HG02884 (cell line): ENCODE measurements at regions not wholly inside any gene's neighbourhood (a gene's known extent, or its start where the extent isn't known, plus 50 kb on each side); places are given as distances from the start of the nearest gene placed in this dataset.
A peak's percentile ranks its signal among the peaks of the same experiment; 100 is the strongest.

ENCODE experiments used
- ATAC-seq: cut with Tn5 transposase; IDR thresholded peaks from one replicate; pipeline ENCODE4 v1.9.1; 2021; ENCODE audit warnings: mild to moderate bottlenecking, moderate library complexity; ENCODE audit not compliant: unreplicated experiment

DNA sequence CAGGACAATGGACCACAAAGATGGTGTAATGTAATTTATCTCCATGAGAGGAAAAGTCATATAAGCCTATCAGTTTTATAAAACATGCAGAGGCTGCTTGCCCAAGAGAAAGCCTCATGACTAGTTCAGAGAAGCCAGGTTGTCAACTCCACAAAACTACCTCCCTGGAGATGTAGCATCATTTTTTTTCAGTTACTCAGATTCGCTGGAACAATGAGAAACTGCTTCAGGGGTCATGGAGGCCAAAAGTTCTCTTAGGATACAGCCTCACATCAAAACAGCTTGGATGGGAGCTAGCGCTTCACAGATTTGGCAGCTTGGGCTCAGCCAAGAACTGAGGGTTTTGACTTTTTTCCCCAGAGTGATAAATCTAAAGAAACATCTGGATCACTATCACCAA lies 263.5 kb downstream of the INSIG2 start:
- no peak for ATAC-seq

DNA sequence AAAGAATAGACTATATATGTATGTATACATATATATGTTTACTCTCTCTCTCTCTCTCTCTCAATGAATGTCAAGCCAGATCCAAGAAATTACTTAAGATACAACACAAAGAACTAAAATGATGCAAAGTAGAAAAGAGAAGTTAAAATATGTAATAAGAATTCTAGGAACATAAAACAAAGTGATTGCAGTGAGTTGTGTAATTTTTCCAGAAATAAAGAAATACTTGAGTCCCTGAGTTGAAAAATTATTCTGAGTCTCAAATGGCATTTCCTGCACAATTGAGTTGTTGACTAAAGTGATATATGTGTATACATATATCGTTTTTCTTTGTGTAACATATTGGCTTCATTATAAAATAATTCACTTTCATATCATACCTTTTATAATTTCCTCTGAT lies 262.4 kb downstream of the INSIG2 start:
- no peak for ATAC-seq

DNA sequence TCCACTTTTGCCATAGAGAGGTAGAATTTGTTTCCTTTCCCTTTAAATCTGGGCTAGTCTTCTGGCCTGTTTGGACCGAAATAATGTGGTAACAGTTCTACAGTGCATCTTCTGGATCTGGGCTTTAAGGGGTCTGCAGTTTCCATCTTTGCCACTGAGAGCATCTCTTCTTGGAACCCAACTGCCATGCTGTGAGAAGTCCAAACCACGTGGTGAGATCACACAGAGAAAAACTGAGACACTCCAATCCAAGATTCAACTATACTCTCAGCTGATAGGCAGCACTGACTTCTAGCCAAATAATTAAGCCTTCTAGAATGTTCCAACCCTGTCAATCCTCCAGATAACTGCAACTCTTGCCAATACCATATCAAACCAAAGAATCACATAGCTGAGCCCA lies 261.1 kb downstream of the INSIG2 start:
- no peak for ATAC-seq

DNA sequence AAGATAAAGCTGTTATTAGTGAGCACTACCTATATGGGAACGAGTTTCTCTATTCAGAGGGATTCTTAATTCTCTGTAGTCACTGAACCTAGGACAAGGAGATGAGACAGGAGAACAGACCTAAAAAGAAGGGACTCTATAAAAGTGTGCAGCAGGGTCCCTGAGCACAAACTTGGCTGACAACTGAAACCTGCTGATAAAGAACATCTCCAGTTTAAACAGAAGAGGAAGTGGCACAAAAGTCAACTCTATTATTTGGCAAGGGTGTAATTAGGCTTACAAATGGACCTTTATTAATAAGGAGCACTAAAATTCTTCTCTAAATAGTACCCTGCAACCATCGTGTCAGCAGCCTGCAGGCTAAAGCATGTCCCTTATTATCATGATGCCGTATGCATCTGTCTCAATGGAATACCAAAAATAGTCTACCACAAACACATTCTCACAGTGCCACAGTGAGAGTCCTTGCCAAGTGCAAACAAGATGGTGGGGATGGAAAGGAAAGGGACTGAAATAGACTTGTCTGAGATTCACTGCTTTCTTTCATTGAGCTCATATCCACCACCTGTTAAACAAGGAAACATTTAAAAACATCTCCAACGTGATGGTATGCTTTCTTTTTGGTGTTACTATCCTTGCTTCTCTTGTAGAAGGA lies 260.2 kb downstream of the INSIG2 start:
- no peak for ATAC-seq

DNA sequence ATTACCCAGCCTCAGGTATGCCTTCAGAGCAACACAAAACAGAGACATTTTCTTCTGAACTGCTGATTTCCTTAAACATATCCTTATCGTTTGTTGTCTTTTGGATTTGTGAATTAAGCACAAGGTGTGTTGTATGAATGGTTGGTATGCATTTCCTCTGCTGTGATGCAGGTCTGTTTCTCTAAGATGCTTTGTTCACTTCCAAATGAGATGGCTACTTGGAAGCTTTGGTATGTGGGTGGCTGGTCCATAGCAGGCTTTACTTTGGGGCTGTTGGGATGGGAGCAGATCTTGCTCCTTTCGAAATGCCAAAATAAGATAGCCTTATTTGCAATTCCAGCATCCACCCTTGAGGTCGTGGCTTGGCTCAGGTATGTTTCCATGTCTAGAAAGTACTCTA lies 257.2 kb downstream of the INSIG2 start:
- ATAC-seq, result no peak

DNA sequence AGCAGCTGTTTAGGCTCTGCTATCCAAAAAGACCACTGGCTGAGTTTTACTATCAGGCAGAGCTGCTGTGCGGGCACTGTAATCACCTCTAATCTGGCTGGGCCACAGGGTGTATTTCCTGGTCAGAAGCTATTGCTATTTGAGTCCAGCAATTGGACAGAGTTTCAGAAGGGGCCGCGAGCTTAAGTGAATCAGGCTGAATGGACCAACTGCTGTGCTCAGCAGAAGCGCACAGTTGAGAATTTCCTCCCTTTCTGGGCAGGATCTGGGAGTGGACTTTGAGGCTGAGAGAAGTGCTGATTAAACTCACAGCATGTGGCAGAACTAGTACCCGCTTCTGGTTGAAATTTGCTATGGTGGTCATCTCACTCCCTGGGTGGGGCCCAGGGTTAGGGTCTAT lies 251.8 kb downstream of the INSIG2 start:
- no peak for ATAC-seq

DNA sequence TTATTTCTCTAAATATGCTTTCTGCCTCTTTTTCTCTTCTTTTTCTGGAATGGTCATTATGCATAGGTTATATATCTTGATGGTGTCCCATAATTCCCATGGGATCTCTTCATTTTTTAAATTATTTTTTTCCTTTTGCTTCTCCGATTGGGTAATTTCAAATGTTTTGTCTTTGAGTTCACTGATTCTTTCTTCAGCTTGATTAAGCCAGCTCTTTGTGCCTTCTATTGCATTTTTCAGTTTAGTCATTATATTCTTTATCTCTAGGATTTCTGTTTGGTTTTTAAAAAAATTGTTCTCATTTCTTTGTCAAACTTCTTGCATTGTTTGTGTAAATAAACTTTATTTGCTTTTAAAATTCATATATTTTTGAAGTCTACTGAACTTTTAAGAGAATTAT lies 251.1 kb downstream of the INSIG2 start:
- ATAC-seq, result no peak

DNA sequence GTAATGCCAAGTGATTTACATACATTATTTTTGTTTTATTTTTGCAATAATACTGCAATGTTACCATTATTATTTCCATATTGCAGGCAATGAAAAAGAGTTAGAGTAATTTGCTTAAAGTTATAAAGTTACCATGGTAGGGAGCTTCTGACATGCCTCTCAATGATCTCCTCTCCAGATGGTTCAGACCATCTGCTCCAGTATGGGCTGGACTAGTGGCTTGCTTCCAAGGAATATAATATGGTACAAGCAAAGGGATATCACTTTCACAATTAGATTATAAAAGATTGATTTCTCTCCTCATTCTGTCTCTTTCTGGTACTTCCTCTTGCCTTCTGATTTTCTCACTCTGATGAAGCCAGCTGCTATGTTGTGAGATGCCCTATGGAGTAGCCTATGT lies 245.4 kb downstream of the INSIG2 start:
- ATAC-seq, result no peak

DNA sequence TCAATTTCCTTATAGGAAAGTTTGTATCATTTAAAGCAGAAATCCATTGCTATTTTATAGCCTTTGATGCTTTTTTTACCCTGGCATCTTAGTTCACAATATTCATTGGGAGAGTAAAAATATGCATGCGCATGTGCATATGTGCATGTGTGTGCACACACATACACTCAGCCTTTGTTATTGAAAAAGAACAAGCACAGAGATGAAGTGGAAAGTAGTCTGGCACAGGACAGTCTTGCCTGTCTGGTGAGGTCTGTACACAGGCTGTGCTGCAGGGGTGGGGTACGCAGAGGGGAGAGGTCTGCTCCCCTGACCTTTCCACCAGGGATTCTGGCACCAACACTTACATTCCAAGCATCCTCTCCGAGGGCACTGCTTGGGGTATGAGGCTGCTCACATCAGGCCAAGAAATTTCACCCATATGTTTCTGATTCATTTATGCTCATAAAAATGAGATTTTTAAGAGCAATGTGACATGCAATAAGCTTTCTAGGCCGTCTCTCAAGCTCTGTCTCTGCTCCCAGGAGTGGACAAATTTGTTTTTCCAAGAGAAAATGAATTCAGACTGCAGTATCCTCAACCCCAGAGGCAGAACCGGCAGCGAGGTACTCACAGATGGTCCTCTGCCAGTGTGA lies 237.2 kb downstream of the INSIG2 start:
- ATAC-seq, result no peak

DNA sequence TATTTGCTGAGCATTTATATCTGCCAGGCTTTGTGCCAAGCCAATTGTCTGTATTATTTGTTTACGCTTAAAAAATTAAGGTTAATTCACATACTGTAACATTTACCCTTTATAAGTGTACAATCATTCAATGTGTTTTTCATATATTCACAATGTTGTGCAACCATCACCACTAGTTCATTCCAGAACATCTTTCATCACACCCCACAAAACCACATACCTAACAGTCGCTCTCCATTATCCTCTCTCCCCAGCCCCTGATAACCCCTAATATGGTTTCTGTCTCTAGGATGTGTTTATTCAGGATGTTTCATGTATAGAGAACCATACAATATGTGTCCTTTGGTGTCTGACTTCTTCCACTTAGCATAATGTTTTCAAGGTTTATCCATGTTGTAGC lies 234.1 kb downstream of the INSIG2 start:
- ATAC-seq, result no peak

DNA sequence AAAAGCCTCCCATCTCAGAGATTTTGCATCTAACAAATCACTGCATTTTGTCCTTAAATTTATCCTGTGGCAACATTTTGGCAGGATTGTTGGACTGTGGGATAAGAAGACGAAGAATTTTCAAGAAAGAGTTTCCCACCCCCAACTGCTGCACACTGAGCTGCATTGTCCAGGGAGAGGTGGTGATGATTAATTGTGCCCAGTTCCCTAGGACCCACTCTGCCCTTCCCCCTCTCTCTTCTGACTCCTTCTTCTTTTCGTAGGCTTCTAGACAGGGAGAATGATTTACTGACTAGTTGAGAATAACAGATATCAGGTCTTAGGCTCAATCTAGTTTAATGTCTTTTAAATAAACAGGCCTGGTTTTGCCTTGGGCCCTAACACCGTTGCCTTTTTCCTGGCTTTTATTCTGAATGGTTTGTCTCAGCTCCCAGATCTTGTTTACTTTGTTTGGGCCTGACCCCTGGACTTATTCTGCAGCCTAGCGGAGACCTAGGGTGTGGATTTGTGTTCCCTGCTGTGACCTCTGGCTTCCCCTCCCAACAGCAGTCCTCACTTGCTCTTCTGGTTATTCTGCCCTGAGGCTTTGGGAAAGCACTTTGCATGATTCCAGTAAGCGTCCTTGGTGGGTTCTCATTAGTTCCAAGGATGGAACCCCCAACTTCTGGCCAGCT lies 233.3 kb downstream of the INSIG2 start:
- no peak for ATAC-seq

DNA sequence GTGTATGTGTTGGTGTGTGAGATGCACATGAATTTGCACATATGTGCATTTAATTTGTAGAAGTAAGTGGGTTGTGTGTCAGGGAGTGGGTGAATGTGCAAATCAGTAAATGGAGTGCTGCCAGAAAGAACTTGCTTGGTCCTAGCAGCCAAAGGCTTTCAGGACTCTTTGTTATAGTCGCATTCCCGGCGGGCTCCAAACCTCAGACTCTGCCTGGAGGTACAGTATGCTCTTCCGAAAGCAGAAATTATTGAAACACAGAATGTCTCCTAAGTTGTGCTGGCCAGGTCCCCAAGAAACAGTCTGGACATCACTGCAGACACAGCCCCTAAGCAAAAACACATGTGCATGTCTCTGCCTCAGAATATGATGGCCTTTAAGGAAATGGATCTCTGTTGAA lies 232.4 kb downstream of the INSIG2 start:
- ATAC-seq, result no peak

DNA sequence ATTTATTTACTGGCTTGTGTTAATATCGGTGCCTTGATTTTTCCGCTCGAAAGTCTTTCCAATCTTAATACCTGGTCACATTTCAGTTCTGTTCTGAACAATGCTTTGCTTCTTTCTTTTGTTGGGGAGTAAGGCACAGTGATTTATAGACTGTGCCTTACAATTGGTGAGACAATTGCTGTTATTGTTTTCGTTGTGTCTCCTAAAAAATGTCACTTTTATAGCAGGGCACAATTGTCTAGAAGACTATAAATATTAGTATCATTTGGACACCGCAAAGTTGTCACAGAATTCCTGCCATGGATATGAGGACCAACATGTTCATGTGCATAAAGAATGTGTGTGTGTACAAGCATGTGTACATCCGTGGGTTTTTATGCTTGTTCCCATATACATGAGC lies 231.9 kb downstream of the INSIG2 start:
- no peak for ATAC-seq

DNA sequence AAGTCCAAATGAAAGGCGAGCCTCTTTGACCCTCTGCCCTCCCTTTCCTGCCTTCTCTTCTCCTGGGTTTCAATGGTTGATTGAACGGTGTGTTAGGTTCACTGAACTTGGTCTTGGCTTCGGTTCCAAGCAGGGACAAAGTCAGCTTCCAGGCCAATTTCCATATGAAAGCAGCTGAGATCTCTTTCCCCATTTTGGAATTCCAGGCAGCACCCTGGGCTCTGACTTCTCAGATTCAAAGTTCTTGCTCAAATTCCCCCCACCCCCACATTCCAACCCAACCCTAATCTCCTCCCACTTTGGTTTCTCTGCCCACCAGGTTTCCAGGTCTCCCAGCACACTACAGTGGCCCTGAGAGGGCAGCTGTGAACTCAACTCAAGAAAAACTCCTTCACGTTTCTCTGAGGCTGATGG lies 231.0 kb downstream of the INSIG2 start:
- ATAC-seq, result no peak

DNA sequence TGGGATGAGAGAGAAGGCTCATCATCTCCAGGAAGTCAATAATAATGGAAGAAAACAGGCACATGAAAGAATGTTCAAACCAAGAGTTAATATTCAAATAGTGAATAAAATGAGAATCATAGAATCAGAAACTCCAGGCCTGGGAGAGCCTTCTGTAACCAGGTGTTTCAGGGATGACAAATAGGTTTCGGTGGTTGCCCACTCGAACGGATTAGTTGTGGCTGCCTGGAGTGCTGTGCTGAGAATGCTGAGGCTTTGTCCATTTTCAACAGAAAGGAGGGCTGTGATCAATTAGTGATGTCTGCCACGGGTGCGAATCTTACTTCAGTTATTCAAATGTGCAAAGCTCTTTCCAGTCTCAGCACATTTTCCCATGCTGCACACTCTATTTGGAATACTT lies 227.3 kb downstream of the INSIG2 start:
- no peak for ATAC-seq

DNA sequence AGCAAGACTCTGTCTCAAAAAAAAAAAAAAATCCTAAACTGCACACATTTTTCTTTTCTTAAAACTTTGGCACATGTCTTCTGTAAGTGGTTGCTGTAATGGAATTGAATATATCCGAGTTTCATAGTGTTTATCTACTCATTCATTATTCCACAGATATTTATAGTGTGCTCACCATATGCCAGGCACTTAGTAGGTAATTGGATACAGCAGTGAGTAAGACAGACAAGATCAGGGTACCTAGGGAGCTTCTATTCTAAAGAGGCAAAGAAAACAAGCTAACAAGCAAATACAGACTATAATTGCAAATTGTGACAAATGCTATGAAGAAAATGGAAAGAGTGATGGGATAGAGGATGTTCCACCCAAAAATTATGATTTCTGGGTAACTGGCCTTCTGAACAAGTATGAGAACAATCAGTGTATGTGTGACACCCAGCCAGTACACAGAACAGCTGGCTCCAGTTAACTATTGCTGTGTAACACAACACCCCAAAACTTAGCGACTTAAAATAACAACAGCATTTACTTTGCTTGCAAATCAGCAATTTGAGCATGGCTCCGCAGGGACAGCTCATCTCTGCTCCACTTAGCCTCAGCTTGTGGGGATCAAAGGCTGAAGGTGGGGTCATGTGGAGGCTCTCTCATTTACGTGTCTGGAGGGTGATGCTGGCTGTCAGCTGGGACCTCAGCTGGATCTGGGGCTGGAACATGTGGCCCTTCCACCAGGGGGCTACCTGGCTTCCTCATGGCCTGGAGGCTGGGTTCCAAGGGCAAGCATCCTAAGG lies 224.9 kb downstream of the INSIG2 start:
- ATAC-seq, result no peak

DNA sequence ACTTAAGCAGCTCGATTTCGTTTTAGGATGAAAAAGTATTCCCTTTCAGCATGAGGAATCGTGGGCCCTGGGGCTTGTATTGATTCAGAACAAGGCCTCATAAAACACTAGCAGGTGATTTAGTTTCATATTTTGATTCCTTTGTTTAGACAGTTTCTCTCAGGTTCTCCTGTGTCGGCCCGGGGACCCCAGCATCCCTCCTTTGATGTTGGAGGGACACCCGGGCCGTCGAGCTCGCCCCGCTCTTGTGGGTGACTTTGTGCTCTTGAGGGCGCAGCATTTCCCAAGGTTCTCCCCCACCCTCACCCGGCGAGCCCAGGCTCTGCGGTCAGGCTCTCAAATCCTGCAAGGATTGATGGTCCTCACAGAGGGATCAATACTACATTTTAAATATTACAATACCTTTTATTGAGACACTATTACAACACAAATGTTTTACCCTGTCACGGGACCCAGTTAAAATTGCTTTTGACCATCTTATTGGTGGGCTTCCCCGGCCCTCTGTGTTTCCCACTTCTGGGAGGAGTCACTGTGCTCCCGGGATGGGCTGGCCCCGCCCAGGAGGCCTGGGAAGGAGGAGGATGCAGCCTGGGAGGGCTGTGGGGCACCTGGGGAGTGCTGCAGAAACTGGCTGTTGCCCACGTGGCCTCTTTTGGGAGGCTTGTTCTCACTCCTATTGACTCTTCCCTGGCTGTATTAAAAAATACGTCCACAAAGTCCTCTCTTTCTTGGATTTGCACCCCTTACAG lies 222.6 kb downstream of the INSIG2 start:
- ATAC-seq, result no peak

DNA sequence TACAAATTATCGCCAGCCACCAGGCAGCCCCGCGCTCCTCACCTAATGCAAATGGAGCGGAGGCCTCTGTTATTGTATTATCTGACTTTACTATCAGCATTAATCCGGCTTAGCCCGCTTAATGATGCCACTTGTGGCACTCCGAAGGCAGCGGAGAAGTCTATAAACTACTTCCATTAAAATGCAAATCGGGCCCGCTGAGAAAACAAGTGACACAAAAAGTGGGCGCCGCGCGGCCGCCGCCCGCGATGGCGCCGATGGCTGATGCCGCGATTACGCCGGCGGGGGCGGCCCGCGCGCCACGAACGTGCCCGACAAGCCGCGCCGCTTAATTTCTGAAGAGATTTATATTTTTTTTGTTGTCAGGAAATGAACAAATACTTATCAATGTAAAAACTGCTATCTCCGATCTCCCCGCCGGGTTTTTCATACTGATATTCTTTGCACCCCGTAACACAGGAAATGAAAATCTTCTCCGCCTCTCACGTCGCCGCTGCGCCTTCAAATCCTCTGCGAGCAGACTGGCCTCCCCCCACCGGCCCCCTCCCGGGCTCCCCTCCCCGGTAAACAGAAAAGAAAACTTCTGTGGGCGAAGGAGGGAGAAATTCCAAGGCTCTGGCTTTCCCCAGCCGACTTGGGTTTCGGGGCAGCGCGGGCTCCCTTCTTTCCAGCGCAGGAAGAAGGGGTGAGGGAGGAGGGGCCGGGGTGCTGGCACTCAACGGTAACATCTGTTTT lies 221.8 kb downstream of the INSIG2 start:
- peak; percentile 70 for ATAC-seq

DNA sequence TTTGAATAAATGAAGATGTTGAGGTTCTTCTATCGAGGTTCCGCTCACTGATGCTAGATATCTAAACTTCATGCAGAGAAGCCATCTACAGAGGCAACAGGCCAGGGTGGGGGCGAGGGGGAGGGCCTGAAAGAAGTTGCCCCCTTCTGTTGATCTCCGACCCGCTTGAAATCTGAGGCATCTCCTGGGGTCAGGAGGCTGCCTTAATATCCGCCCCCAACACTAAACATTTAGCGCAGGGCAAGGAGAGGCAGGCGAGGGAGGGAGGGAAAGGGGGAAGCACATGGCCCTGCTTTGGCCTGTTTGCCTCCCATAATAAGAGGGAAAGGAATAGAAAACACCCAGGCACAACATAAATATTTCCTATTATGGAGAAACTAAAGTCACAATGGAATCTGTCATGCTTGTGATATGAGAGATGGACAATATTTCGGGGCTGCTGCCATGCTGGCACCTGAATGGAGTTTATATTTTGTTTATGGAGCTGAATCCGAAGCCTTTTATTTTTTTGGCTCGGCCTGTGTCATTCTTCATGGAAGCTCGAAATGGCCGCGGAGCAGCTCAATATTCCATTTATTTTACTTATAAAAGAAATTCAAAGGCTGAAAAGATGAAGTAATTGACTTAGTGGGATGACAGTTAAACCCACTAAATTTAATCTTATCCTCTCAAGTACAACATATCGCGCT lies 221.1 kb downstream of the INSIG2 start:
- ATAC-seq, result no peak

DNA sequence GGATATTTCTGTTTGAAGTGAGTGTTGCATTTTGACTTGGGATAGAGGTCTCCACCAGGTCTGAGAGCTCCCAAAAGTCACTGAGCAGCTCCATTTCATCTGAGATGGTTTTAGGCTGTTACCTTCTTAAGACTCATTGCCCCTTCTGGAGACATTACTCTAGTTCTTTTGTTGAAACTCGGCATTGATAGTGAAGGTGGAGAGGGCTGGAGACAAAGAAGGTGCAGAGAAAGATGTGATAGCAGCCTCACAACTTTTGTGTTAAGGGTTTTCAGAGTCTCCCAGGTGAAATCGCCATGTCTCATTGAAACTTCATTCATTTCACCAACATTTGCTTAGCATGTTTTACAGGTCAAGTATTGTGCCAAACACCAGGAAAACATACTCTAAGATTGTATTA lies 219.6 kb downstream of the INSIG2 start:
- ATAC-seq, result no peak
